GM18519 (cell line): ENCODE measurements at regions not wholly inside any gene's neighbourhood (a gene's known extent, or its start where the extent isn't known, plus 50 kb on each side); places are given as distances from the start of the nearest gene placed in this dataset.
A peak's percentile ranks its signal among the peaks of the same experiment; 100 is the strongest.

ENCODE experiments used
- ATAC-seq: cut with Tn5 transposase; IDR thresholded peaks from one replicate; pipeline ENCODE4 v1.9.1; 2021; ENCODE audit warnings: mild to moderate bottlenecking, moderate library complexity; ENCODE audit not compliant: unreplicated experiment, low FRiP score

DNA sequence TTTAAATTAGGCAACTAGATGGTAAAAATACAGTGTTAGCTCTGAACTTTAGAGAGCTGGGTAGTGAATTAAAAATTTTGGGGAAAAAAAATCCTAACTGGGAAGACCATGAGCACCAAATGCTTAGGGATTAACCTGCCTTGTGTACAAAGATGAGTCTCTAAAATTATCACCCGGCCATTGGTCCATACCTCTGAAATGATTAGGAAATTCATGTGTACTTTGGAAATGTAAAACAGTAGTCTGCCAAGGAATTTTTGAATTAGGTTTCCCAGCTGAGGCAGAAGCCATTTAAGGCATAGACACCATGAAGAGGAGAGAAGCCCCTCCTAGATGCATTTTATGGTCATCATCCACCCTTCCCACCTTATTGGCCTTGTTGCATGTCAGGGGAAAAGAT, 670.5 kb upstream of the SALL1 start:
- ATAC-seq: no peak

DNA sequence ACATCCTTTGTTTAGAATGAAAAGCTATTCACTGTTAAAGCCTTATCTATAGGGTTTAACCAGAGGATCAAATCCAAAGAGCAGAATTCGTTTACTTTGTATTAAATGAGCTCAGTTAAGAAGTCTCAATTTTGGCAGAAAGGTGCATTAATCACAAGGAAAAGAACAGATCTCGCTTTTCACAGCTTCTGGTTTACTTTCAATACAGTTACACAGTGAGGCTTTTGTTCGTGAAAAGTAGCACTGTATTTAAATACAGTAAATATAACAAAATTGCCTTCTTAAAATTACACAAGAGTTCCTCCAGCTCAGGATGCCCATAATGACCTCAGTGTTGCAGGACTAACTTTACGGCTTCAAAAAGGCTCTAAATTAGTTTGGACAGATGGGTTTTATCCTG, 669.1 kb upstream of the SALL1 start:
- no peak for ATAC-seq

DNA sequence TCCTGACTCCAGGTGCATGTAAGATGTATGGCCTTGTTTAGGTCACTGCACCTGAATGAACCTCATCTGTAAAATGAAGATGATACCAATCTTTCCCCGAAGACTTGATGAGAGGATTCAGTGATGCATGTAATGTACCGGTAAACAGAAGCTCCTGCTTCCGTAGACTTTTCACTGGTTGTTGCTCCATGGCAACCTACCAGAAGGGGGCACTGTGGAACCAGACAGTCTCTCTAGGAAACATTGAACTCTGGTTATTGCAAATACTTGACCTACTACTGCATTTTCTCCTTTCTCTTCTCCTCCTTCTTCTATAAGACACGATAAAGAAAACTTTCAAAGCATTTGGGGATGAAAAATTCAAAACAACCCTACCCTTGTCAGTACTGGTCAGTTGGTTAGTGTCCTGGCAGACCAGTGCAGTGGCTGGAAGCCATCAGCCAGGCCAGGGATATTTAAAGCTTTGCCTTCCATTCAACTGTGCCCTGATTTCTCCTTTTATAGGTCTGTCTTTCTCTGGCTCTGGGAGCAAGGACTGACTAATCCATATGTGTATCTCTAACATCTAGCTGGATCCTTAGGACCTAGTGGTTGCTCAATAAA, 667.4 kb upstream of the SALL1 start:
- ATAC-seq: no peak

DNA sequence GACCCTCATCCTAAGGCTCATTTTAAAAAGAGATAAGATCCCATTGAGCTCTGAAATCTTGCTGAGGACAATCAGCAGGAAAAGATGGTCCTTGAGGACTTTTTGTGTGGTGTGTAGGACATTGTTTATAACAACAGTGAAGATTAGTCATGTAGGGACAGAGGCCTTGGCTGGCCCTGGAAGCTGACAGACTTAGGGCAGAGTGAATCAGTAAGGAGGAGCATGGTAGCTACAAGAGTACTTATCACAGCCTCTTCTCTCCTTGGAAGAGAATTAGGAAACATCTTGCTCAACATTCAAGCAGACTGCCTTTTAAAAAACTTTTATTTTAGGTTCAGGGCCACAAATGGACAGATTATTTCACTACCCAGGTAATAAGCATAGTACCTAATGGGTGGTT, 665.9 kb upstream of the SALL1 start:
- no peak for ATAC-seq

DNA sequence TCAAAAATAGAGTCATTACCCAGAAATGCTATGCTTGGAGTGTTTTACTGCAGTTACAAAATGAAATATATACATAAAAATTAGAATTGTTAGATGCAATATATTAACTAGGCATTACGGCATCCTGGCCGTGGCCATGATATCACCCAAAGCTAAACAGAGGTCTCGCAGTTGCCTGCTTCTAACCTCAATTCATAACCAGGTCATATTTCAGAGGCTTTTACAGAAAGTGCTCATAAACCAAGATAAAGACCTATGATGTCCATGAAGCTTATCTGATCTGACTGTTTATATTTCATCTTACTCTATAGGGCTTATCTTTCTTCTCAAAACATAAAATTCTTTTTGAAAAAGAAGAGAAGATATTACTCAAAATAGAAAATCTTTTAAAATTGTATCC, 664.5 kb upstream of the SALL1 start:
- ATAC-seq: no peak

DNA sequence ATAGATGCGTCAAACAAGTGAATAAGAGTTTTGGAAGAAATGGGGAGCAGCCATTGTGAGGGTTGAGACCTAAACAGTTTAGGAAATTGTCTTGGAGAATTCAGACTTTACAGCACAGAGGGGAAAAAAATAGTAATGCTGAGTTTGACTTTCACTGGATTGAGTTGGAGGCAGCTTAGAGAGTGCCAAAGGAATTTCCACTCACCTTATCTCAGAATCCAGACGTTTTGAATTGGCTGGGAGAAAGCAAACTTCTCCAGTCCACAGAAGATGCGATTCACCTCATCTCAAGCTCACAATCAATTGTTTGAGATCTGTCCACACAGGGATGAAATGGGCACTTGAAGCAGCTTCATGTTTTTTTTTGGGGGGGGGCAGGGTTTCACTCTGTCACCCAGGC, 663.5 kb upstream of the SALL1 start:
- no peak for ATAC-seq

DNA sequence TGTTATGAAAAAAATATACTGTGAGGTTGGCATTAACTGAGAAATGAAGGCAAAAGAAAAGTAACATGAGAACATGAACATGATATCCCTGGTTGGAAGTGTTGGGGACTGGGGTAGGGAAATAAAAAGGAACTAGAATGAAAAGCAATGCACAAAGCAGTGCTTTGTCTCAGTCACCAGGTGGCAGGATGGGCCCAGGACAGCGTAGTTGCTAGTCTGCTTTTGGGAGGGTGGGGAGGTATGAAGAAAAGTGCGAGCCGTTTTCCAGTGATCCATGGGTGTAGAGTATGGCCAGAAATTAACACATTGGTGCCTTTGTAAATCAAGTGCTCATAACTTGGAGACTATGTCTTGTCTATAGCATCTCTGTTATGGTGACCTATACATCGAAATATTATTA, 662.5 kb upstream of the SALL1 start:
- ATAC-seq: no peak

DNA sequence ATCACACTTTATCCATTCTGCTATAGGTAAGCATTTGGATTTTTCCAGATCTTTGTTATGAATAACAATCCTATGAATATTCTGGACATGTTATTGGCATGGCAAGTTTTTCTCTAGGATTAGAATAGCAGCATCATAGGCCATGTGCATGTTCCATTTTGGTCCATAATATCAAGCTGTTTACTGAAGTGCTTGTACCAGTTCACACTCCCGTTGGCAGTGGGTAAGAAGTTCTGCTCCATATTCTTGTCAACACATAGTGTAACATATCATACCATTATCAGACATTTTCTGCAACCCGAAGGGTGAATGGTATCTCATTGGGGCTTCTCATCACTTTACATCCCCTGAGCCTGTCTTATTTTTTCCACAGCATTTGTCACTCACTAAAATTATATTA, 661.9 kb upstream of the SALL1 start:
- no peak for ATAC-seq

DNA sequence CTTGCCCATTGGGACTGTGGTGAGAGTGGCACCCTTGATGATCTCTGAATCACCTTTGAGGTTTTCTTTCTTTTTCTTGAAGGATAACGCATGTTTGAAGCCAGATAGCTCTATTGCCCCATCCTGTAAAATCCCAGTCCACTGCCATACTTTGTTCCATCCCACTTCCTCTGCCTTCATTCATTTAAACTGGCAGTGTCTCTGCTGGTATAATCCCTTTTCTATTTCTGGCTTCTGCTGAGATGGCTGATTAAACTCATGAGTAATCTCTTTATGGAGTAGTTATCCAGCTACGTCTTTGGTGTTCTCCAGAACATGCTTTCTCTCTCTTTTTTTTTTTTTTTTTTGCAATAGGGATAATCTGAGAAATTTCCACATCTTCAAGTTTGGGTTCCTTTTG, 656.5 kb upstream of the SALL1 start:
- no peak for ATAC-seq

DNA sequence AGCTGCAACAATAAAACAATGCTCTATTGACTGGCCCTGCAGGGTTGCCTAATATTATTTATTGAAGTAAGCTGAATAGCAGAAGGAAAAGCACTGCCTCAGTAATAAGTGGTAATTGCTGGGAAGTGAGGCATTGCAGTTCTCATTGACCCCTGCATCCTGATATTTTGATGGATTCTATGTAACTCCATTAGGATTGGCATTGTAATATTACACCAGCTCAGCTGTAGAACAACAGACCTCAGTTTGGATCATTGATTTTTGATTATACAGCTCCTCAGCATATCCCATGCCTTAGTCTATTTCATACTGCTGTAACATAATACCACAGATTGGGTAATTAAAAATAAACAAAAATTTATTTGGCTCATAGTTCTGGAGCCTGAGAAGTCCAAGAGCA, 650.6 kb upstream of the SALL1 start:
- ATAC-seq: no peak

DNA sequence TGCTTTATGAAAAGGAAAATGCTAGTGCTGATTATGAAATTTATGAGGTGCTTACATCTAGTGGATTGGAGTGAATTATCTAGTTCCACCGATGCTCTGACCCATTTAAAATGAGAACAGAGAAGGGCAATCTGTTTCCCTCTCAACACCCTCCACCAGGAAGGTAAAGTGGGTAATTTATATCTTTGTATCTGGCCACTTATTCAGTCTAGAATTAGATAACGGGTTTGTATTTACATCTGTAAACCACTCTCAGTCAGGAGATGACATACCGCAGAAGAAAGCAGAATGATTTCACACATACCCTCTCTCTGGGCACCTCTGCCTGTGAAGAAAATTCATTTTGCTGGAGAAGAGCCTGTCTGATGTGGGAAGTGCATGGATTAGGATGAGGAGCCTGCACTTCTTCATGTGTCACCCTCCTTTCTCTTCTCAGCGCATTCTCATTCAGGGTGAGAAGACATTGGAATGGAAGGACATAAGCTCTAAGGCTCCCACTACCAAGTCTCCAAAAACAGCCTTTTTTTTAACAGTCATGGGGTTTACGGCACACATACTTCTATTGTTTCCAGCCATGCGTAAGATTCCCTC, 646.7 kb upstream of the SALL1 start:
- no peak for ATAC-seq

DNA sequence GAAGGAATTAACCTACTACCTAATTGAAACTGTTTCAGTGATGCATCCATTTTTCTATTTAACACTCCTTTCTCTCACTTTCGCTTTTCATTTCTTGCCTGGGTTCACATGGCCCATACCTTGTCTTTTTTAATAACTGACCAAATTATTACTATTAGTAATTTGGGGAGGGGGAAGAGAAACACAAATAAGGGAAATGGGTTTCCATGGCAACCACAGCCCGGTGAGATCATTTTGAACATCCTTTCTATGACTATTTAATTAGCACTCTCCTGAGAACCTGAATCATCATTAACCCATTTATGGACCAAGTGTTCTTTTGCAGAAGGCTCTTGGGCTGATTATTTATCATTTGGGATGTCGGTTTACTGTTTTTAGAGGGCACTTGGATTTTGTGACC, 628.2 kb upstream of the SALL1 start:
- ATAC-seq: no peak

DNA sequence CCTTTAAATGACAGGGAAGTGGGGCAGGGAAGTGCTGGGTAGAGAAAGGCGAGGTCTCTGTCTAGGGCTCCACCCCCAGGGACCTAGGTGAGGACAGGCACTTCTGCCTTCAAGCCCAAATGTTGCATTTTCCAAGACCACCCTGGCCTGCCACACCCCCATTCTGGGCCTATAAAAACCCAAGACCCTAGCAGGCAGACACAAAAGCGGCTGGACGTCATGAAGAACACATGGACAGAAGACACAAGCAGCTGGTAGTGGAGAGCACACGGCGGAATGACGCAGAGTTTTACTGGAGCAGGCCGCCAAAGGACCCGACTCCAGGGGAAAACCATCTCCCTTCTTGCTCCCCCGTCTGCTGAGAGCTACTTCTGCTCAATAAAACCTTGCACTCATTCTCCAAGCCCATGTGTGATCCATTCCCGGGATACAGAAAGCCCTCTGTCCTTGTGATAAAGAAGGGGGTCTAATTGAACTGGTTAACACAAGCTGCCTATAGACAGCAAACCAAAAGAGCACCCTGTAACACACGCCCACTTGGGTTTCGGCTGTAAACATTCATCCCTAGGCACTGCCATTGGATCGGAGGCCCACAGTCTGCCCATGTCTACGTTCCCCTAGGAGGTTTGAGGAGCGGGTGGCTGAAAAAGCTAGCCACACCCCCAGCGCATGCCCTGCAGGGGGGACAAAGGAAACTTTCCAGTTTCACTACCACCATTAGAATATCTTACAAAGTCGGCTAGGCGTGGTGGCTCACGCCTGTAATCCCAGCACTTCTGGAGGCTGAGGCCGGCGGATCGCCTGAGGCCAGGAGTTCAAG, 622.2 kb upstream of the SALL1 start:
- no peak for ATAC-seq

DNA sequence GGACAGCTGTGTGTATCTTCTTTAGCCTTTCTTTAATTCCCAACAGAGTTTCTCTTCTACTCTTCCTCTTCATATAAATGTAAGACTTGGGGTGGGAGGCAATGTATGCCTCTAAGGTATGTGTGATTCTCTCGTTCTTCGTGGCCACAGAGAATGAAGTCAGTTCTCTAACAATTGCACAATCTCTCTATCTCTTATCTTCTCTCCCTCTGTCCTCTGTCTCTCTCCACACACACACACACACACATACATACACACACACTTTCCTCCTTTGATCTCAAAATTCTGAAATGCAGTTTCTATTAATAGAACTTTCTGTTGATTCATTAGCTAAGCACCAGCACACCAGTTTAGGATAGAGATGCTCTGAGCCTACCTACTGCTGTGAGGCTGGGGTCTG, 615.7 kb upstream of the SALL1 start:
- ATAC-seq: no peak

DNA sequence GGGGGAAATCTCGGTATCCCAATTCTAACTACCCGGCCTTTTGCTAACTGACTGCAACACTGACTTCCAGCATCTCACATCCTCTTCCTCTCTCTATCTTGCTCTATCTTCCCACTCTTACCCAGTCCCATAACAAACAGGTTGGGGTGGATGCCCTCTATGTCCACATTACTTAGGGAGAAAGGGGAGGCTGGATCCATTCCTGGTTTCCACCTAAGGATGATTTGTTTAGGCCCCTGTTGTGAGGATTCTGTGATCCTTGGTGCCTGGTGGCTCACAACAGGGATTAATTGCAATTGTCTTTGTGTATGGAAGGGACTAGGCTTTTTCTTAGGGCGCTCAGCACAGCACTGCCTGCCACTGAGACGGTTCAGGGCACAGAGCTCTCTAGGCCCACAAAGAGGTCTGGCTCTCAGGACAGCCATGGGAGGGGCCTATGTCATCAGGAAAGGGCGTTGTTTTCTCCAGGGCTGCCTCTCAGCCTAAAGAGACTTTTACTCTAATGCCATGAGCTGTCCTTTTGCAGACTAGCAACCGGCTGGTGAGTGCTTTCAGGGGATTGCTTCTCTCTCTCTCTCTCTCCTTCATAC, 612.1 kb upstream of the SALL1 start:
- no peak for ATAC-seq

DNA sequence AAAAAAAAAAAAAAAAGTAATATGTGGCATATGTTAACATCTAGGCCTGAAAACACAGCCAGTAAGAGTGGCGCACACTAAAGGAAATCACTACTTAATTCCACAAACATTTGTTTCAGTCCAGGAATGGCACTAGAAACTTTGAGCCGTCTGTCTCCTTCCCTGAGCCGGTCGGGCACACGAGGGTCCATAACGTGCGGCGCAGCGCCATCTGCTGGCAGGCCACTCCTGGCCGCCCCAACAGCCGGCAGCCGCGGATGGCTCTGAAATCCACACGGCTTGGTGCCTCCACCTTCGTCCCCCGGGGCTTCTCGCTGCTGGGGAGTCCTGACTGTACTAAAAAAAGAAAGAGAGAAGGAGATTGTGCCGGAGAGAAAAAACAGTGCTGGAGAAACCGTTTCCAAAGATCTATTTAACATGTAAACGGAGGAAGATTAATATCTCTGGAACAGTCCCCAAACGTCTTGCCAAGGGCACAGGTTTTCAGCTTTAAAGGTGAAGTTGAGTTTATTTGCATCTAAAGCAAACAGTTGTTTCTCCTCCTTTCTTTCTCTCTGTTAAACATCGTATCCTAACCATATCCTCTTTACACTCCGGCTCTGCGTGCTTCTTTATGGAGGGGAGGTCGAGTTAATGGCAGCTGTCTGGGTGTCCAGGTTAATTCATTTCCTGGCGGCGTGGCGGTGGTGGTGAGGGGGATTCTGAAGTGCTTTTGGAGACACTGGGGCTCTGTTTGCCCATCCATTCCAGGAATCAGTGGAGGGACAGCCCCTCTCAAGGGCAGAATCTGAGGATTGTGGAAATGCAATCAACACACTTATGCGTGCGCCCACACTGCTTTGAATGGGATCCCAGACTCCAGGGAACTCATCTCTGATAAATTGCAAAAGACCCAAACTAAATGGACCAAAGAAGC, 611.3 kb upstream of the SALL1 start:
- ATAC-seq: peak; percentile 80

DNA sequence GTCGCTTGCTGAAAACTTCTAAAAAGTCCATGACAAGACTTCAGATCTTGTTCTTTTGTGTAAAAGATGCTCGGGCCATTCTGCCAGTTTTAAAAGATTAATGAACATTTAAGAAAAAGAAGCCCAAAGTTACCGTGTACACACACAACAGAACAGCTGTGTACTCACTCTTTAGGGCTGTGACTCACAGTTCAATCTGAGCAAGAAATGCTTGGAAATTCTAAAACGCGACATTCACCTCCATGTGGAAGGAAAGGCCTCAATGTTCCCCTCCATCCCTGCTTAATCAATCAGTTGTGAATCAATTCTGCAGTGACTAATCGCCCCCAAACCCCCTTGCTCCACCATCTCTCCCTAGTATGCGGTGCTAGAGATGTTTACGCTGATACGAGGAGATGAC, 609.9 kb upstream of the SALL1 start:
- ATAC-seq: no peak

DNA sequence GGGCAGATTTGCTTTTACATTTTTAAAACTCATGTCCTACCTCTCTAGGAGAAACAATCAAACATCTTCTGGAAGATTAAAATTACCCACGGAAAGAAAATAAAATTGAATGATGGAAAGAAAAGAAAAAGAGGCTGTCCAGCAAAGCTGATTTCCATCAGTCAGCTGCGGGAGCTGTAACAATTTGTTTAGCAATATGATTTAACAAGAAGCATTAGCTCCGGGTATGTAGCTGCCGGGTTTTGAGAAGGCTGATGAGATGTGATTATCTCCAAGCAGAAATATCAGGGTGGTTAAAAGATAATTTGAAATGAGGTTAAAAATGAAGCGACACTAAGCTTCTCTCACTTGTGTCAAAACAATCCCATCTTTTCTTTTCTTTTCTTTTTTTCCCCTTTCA, 608.9 kb upstream of the SALL1 start:
- no peak for ATAC-seq

DNA sequence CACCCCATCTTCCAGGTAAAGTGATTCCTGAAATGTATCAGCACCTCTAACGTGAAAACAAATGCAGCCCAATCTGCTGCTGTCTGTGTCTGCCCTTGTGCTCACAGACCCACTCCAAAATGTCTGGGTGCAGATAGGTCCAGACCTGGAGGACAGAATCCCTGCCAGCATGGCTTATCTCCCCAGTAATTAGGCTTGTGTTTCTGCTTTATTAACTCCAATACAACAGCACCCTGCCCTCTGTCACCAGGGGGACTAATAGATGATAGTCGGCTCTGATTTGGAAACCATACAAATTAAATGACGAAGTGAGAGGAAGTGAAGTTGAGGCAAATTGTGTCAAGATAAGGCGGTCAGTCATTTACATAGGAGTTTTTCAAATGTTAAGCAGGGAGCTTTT, 608.3 kb upstream of the SALL1 start:
- ATAC-seq: no peak

DNA sequence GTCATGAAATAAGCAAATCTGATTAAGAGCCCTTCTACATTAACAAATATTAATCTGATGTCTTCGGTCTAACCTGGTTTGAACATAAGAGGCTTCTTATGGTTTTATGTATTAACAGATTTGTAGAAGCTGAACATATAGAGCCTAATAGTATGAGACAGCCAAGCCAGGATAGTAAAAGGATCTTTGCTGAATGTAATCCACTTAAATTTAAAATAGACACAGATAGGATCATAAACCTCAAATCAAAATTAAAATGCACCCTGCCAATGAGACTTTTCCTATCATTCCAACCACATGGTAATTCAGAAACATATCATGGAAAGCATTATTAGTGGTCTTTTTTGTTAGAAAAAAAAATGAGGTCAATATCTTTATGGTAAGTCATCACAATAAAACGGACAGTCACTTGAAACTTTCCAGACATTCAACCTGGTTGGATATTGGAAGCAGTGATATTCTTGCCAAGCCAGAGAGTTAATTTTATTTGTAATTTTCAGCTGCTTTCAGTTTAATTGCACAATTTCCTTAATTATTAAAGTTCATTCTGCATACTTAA, 606.9 kb upstream of the SALL1 start:
- ATAC-seq: no peak
